ENCODE measurements at regions not wholly inside any gene's neighbourhood (a gene's known extent, or its start where the extent isn't known, plus 50 kb on each side); places are given as distances from the start of the nearest gene placed in this dataset.

- Histone ChIP-seq H3K27ac (no peak overlapping the region), H3K36me3 (no peaks in the 10 kb centered on the region), H3K27me3 (no peaks in the 10 kb centered on the region), H3K9me3 (peaks cover 0 to 4% of the 10 kb centered on the region in 2 donors), H3K4me1 (no peaks in the 10 kb centered on the region), H3K4me3 (no peak overlapping the region)
- DNase-seq (ENCODE audit: low spot score) = no peak
- TF ChIP-seq CTCF (IDR thresholded peaks at IDR 0.05) = no peak
Measured at GRCh38 chr2:137809252-137809651, 155.0 kb upstream of the HNMT start.

GRCh38 chr2:137809837-137810236 lies 154.4 kb upstream of the HNMT start:
- Histone ChIP-seq H3K27me3 (no peaks in the 10 kb centered on the region), H3K4me3 (no peak overlapping the region), H3K4me1 (no peaks in the 10 kb centered on the region), H3K36me3 (no peaks in the 10 kb centered on the region), H3K9me3 (peaks cover 0 to 4% of the 10 kb centered on the region in 2 donors), H3K27ac (no peak overlapping the region)
- no peak for TF ChIP-seq CTCF (IDR thresholded peaks at IDR 0.05)
- no peak for DNase-seq (ENCODE audit: low spot score)

- DNase-seq (ENCODE audit: low spot score) = no peak
- no peaks in the 10 kb centered on the region for H3K27me3 ChIP-seq
- no peaks in the 10 kb centered on the region for H3K4me1 ChIP-seq
- peaks cover 0 to 4% of the 10 kb centered on the region in 2 donors for H3K9me3 ChIP-seq
- H3K36me3 ChIP-seq = no peaks in the 10 kb centered on the region
- TF ChIP-seq CTCF (IDR thresholded peaks at IDR 0.05) = no peak
- no peak overlapping the region for H3K4me3 ChIP-seq
- no peak overlapping the region for H3K27ac ChIP-seq
Measured at GRCh38 chr2:137812517-137812916, 151.8 kb upstream of the HNMT start.

- no peak for DNase-seq (ENCODE audit: low spot score)
- H3K27me3 ChIP-seq = no peaks in the 10 kb centered on the region
- H3K9me3 ChIP-seq = peaks cover 0 to 4% of the 10 kb centered on the region in 2 donors
- no peaks in the 10 kb centered on the region for H3K4me1 ChIP-seq
- no peak for TF ChIP-seq CTCF (IDR thresholded peaks at IDR 0.05)
- H3K4me3 ChIP-seq = no peak overlapping the region
- no peaks in the 10 kb centered on the region for H3K36me3 ChIP-seq
- H3K27ac ChIP-seq = no peak overlapping the region
Measured at GRCh38 chr2:137813176-137813575, 151.1 kb upstream of the HNMT start.

- H3K27ac ChIP-seq = no peak overlapping the region
- H3K27me3 ChIP-seq = no peaks in the 10 kb centered on the region
- no peak overlapping the region for H3K4me3 ChIP-seq
- no peaks in the 10 kb centered on the region for H3K9me3 ChIP-seq
- H3K4me1 ChIP-seq = no peaks in the 10 kb centered on the region
- DNase-seq (ENCODE audit: low spot score) = no peak
- TF ChIP-seq CTCF (IDR thresholded peaks at IDR 0.05) = no peak
- H3K36me3 ChIP-seq = no peaks in the 10 kb centered on the region
Measured at GRCh38 chr2:137817058-137817457, 147.2 kb upstream of the HNMT start.

- Histone ChIP-seq H3K27ac (no peak overlapping the region), H3K36me3 (no peaks in the 10 kb centered on the region), H3K4me3 (no peak overlapping the region), H3K4me1 (no peaks in the 10 kb centered on the region), H3K27me3 (no peaks in the 10 kb centered on the region), H3K9me3 (no peaks in the 10 kb centered on the region)
- DNase-seq (ENCODE audit: low spot score) = no peak
- TF ChIP-seq CTCF (IDR thresholded peaks at IDR 0.05) = no peak
Measured at GRCh38 chr2:137823196-137823595, 141.1 kb upstream of the HNMT start.

Measured in right atrium auricular region (tissue), 2 donors.